ENCODE measurements at regions not wholly inside any gene's neighbourhood (a gene's known extent, or its start where the extent isn't known, plus 50 kb on each side); places are given as distances from the start of the nearest gene placed in this dataset.

- TF ChIP-seq POLR2A (IDR thresholded peaks at IDR 0.05; ENCODE audit: low read length) (no peak), GATA1 (IDR thresholded peaks at IDR 0.05; ENCODE audit: low read depth, low read length) (no peak)
- DNase-seq: no peak
Measured at GRCh38 chrX:43016021-43016420, 238.1 kb upstream of the PPP1R2C start.

- TF ChIP-seq POLR2A (IDR thresholded peaks at IDR 0.05; ENCODE audit: low read length) (no peak), GATA1 (IDR thresholded peaks at IDR 0.05; ENCODE audit: low read depth, low read length) (no peak)
Measured at GRCh38 chrX:43018031-43018430, 240.1 kb upstream of the PPP1R2C start.

GRCh38 chrX:43019021-43019420 lies 241.1 kb upstream of the PPP1R2C start:
- no peak for TF ChIP-seq POLR2A (IDR thresholded peaks at IDR 0.05; ENCODE audit: low read length)
- no peak for TF ChIP-seq GATA1 (IDR thresholded peaks at IDR 0.05; ENCODE audit: low read depth, low read length)
- DNase-seq: no peak

More at GRCh38 chrX:43018031-43018430, 240.1 kb upstream of the PPP1R2C start:
- DNase-seq: no peak

GRCh38 chrX:43025806-43026315 lies 247.9 kb upstream of the PPP1R2C start:
- no peak for DNase-seq
- no peak for TF ChIP-seq GATA1 (IDR thresholded peaks at IDR 0.05; ENCODE audit: low read depth, low read length)
- no peak for TF ChIP-seq POLR2A (IDR thresholded peaks at IDR 0.05; ENCODE audit: low read length)

- TF ChIP-seq POLR2A (IDR thresholded peaks at IDR 0.05; ENCODE audit: low read length) (no peak), GATA1 (IDR thresholded peaks at IDR 0.05; ENCODE audit: low read depth, low read length) (no peak)
- no peak for DNase-seq
Measured at GRCh38 chrX:43064096-43064495, 286.1 kb upstream of the PPP1R2C start.

- DNase-seq: no peak
- TF ChIP-seq GATA1 (IDR thresholded peaks at IDR 0.05; ENCODE audit: low read depth, low read length) (no peak), POLR2A (IDR thresholded peaks at IDR 0.05; ENCODE audit: low read length) (no peak)
Measured at GRCh38 chrX:43065978-43066377, 288.0 kb upstream of the PPP1R2C start.

GRCh38 chrX:43068639-43069038 lies 290.7 kb upstream of the PPP1R2C start:
- DNase-seq: no peak
- no peak for TF ChIP-seq POLR2A (IDR thresholded peaks at IDR 0.05; ENCODE audit: low read length)
- TF ChIP-seq GATA1 (IDR thresholded peaks at IDR 0.05; ENCODE audit: low read depth, low read length): no peak

GRCh38 chrX:43083016-43083415 lies 305.1 kb upstream of the PPP1R2C start:
- no peak for TF ChIP-seq GATA1 (IDR thresholded peaks at IDR 0.05; ENCODE audit: low read depth, low read length)
- TF ChIP-seq POLR2A (IDR thresholded peaks at IDR 0.05; ENCODE audit: low read length): no peak
- no peak for DNase-seq

- TF ChIP-seq GATA1 (IDR thresholded peaks at IDR 0.05; ENCODE audit: low read depth, low read length): no peak
- TF ChIP-seq POLR2A (IDR thresholded peaks at IDR 0.05; ENCODE audit: low read length): no peak
- DNase-seq: no peak
Measured at GRCh38 chrX:43087830-43088229, 309.9 kb upstream of the PPP1R2C start.

GRCh38 chrX:43096830-43097229 lies 318.9 kb upstream of the PPP1R2C start:
- no peak for DNase-seq
- TF ChIP-seq POLR2A (IDR thresholded peaks at IDR 0.05; ENCODE audit: low read length) (no peak), GATA1 (IDR thresholded peaks at IDR 0.05; ENCODE audit: low read depth, low read length) (no peak)

GRCh38 chrX:43106009-43106408 lies 328.0 kb upstream of the PPP1R2C start:
- TF ChIP-seq POLR2A (IDR thresholded peaks at IDR 0.05; ENCODE audit: low read length) (no peak), GATA1 (IDR thresholded peaks at IDR 0.05; ENCODE audit: low read depth, low read length) (no peak)
- no peak for DNase-seq

- no peak for TF ChIP-seq POLR2A (IDR thresholded peaks at IDR 0.05; ENCODE audit: low read length)
- TF ChIP-seq GATA1 (IDR thresholded peaks at IDR 0.05; ENCODE audit: low read depth, low read length): no peak
- no peak for DNase-seq
Measured at GRCh38 chrX:43108828-43109227, 330.9 kb upstream of the PPP1R2C start.

- peak in 1 of 2 experiments; percentile 0 for DNase-seq
- TF ChIP-seq GATA1 (IDR thresholded peaks at IDR 0.05; ENCODE audit: low read depth, low read length): no peak
- no peak for TF ChIP-seq POLR2A (IDR thresholded peaks at IDR 0.05; ENCODE audit: low read length)
Measured at GRCh38 chrX:43121637-43122036, 343.7 kb upstream of the PPP1R2C start.

- TF ChIP-seq GATA1 (IDR thresholded peaks at IDR 0.05; ENCODE audit: low read depth, low read length): no peak
- TF ChIP-seq POLR2A (IDR thresholded peaks at IDR 0.05; ENCODE audit: low read length): no peak
- DNase-seq: no peak
Measured at GRCh38 chrX:43139645-43140044, 361.7 kb upstream of the PPP1R2C start.

GRCh38 chrX:43140582-43140981 lies 362.6 kb upstream of the PPP1R2C start:
- TF ChIP-seq POLR2A (IDR thresholded peaks at IDR 0.05; ENCODE audit: low read length) (no peak), GATA1 (IDR thresholded peaks at IDR 0.05; ENCODE audit: low read depth, low read length) (no peak)
- DNase-seq: no peak

GRCh38 chrX:43141885-43142284 lies 363.9 kb upstream of the PPP1R2C start:
- DNase-seq: no peak
- TF ChIP-seq POLR2A (IDR thresholded peaks at IDR 0.05; ENCODE audit: low read length) (no peak), GATA1 (IDR thresholded peaks at IDR 0.05; ENCODE audit: low read depth, low read length) (no peak)

All from erythroblast (primary cell).